ENCODE measurements at regions not wholly inside any gene's neighbourhood (a gene's known extent, or its start where the extent isn't known, plus 50 kb on each side); places are given as distances from the start of the nearest gene placed in this dataset.

GRCh38 chr1:37305108-37305507, 169.3 kb upstream of the ZC3H12A start:
- Histone ChIP-seq H3K27ac (ENCODE audit: insufficient read depth, low read length) (no peak overlapping the region), H3K4me2 (ENCODE audit: extremely low read depth, insufficient read depth, low read length) (no peak overlapping the region), H3K27me3 (ENCODE audit: control insufficient read depth, insufficient read depth, low read length) (no peaks in the 10 kb centered on the region), H3K9ac (ENCODE audit: insufficient read depth, low read length) (no peak overlapping the region), H3K79me2 (ENCODE audit: control insufficient read depth, insufficient read depth, low read length) (no peaks in the 10 kb centered on the region), H3K9me3 (ENCODE audit: control insufficient read depth, insufficient read depth, low read depth, low read length) (no peaks in the 10 kb centered on the region), H3K4me3 (replicated peaks in 1 of 4; ENCODE audit: control extremely low read depth in 1 of 4, insufficient read depth in 1 of 4, low read depth in 3 of 4, low read length in 4 of 4) (no peak overlapping the region), H4K20me1 (ENCODE audit: control insufficient read depth, extremely low read depth, insufficient read depth, low read length) (no peaks in the 10 kb centered on the region), H3K36me3 (ENCODE audit: control insufficient read depth, insufficient read depth, low read length) (no peaks in the 10 kb centered on the region), H2AFZ (ENCODE audit: low read length) (no peak overlapping the region), H3K4me1 (ENCODE audit: control insufficient read depth, extremely low read depth, insufficient read depth, low read length) (no peaks in the 10 kb centered on the region)
- no peak for DNase-seq (ENCODE audit: low read depth in 2 of 2)
- TF ChIP-seq CTCF (conservative IDR thresholded peaks at IDR 0.05 in 1 of 2, IDR thresholded peaks at IDR 0.05 in 1 of 2; ENCODE audit: low read depth in 1 of 2, low read length in 2 of 2), result no peak
- no peak for TF ChIP-seq EZH2 (IDR thresholded peaks at IDR 0.05; ENCODE audit: low read length, missing control alignments)

- DNase-seq (ENCODE audit: low read depth in 2 of 2), result no peak
Measured at GRCh38 chr1:37305841-37306240, 168.5 kb upstream of the ZC3H12A start.

DNA sequence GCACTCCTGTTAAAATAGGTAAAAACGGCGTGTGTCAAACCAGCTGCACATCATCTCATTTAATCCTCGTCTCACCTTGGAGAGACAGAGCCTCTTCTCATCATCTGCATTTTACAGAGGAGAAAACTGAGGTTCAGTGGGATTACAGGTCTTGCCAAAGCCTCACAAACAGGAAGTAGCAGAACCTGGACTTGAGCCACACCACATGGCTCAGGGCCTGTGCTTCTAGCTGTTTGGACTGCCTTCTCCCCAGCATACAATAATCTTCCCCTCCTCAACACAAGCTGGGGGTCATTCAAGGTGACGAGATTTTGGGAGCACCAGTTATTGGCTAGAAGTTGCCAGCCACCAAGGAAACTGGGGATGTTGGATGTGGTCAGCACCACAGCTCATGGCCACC, 167.9 kb upstream of the ZC3H12A start:
- TF ChIP-seq CTCF (conservative IDR thresholded peaks at IDR 0.05 in 1 of 2, IDR thresholded peaks at IDR 0.05 in 1 of 2; ENCODE audit: low read depth in 1 of 2, low read length in 2 of 2) (no peak), EZH2 (IDR thresholded peaks at IDR 0.05; ENCODE audit: low read length, missing control alignments) (no peak)
- Histone ChIP-seq H3K27me3 (ENCODE audit: control insufficient read depth, insufficient read depth, low read length) (no peaks in the 10 kb centered on the region), H4K20me1 (ENCODE audit: control insufficient read depth, extremely low read depth, insufficient read depth, low read length) (no peaks in the 10 kb centered on the region), H3K4me3 (replicated peaks in 1 of 4; ENCODE audit: control extremely low read depth in 1 of 4, insufficient read depth in 1 of 4, low read depth in 3 of 4, low read length in 4 of 4) (no peak overlapping the region), H3K9ac (ENCODE audit: insufficient read depth, low read length) (no peak overlapping the region), H3K9me3 (ENCODE audit: control insufficient read depth, insufficient read depth, low read depth, low read length) (no peaks in the 10 kb centered on the region), H3K27ac (ENCODE audit: insufficient read depth, low read length) (no peak overlapping the region), H2AFZ (ENCODE audit: low read length) (no peak overlapping the region), H3K79me2 (ENCODE audit: control insufficient read depth, insufficient read depth, low read length) (no peaks in the 10 kb centered on the region), H3K36me3 (ENCODE audit: control insufficient read depth, insufficient read depth, low read length) (no peaks in the 10 kb centered on the region), H3K4me2 (ENCODE audit: extremely low read depth, insufficient read depth, low read length) (no peak overlapping the region), H3K4me1 (ENCODE audit: control insufficient read depth, extremely low read depth, insufficient read depth, low read length) (no peaks in the 10 kb centered on the region)
- peak in 1 of 2 donors; percentile 0 for DNase-seq (ENCODE audit: low read depth in 2 of 2)

More at GRCh38 chr1:37305841-37306240, 168.5 kb upstream of the ZC3H12A start:
- no peaks in the 10 kb centered on the region for H4K20me1 ChIP-seq (ENCODE audit: control insufficient read depth, extremely low read depth, insufficient read depth, low read length)
- H3K27me3 ChIP-seq (ENCODE audit: control insufficient read depth, insufficient read depth, low read length), result no peaks in the 10 kb centered on the region
- H3K79me2 ChIP-seq (ENCODE audit: control insufficient read depth, insufficient read depth, low read length), result no peaks in the 10 kb centered on the region
- no peaks in the 10 kb centered on the region for H3K9me3 ChIP-seq (ENCODE audit: control insufficient read depth, insufficient read depth, low read depth, low read length)
- H3K36me3 ChIP-seq (ENCODE audit: control insufficient read depth, insufficient read depth, low read length), result no peaks in the 10 kb centered on the region
- H3K9ac ChIP-seq (ENCODE audit: insufficient read depth, low read length), result no peak overlapping the region
- no peak overlapping the region for H3K4me3 ChIP-seq (replicated peaks in 1 of 4; ENCODE audit: control extremely low read depth in 1 of 4, insufficient read depth in 1 of 4, low read depth in 3 of 4, low read length in 4 of 4)
- H2AFZ ChIP-seq (ENCODE audit: low read length), result no peak overlapping the region
- no peak overlapping the region for H3K4me2 ChIP-seq (ENCODE audit: extremely low read depth, insufficient read depth, low read length)
- no peak for TF ChIP-seq CTCF (conservative IDR thresholded peaks at IDR 0.05 in 1 of 2, IDR thresholded peaks at IDR 0.05 in 1 of 2; ENCODE audit: low read depth in 1 of 2, low read length in 2 of 2)
- TF ChIP-seq EZH2 (IDR thresholded peaks at IDR 0.05; ENCODE audit: low read length, missing control alignments), result no peak
- H3K4me1 ChIP-seq (ENCODE audit: control insufficient read depth, extremely low read depth, insufficient read depth, low read length), result no peaks in the 10 kb centered on the region
- no peak overlapping the region for H3K27ac ChIP-seq (ENCODE audit: insufficient read depth, low read length)

Data from fibroblast of lung (primary cell).